ENCODE measurements at regions not wholly inside any gene's neighbourhood (a gene's known extent, or its start where the extent isn't known, plus 50 kb on each side); places are given as distances from the start of the nearest gene placed in this dataset.
A peak's percentile ranks its signal among the peaks of the same experiment; 100 is the strongest.
"Not testable (repeated sequence)": the region's sequence is repeated elsewhere in the genome, so short reads cannot be mapped to it uniquely, and the experiment has no call there.

DNA sequence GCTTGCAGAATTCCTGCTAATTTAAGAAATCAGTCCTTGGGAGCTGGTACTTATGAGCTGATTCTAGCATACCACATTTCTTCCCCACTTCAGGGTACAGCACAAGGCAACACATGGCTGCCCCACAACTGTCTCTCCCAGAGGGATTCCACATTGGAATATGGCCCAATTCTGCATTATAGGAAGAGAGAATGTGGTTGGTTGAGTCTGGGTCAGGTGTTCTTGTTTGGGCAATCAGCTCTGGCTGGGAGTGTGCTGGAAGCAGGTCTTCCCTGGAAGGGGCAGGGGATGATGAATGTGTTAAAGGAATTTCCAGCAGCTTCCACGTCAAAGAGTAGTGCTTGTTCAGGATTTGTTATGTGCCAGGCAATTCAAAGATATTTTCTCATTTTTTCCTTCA, 95.7 kb downstream of the BUB3 start:
- Histone ChIP-seq H3K4me2 (ENCODE audit: low read length) (no peak overlapping the region), H3K9ac (ENCODE audit: low read depth, low read length) (no peak overlapping the region)

DNA sequence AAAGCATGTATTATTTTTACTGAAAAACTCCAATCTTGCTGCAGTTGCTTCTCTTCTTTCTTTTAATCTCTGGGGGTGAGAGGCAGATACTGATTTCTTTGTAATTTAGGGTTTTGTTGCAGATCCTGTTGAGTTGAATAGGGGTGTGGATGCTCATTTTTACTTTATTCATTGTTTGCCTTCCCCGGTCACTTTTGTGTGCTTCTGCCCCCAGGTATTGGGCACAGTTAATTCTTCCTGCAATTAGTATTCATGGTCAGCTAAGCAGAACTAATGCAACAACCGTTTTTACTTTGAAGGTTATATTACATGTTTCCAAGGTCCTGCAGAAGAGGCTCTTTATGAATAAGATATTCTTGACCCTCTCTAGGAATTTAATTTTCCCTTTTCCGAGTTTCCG, 96.4 kb downstream of the BUB3 start:
- H3K9me3 ChIP-seq (replicated peaks; ENCODE audit: low read length): no peaks in the 10 kb centered on the region

More for the DNA sequence above, 95.7 kb downstream of the BUB3 start:
- H3K9me3 ChIP-seq (replicated peaks; ENCODE audit: low read length): no peaks in the 10 kb centered on the region
- H3K4me1 ChIP-seq (ENCODE audit: control insufficient read depth, insufficient read depth, low read length): no peaks in the 10 kb centered on the region
- no peaks in the 10 kb centered on the region for H3K27me3 ChIP-seq (ENCODE audit: control insufficient read depth, insufficient read depth, low read length)
- H3K4me3 ChIP-seq (ENCODE audit: low read length): no peak overlapping the region
- H3K36me3 ChIP-seq (ENCODE audit: insufficient read depth, low read length): no peaks in the 10 kb centered on the region

DNA sequence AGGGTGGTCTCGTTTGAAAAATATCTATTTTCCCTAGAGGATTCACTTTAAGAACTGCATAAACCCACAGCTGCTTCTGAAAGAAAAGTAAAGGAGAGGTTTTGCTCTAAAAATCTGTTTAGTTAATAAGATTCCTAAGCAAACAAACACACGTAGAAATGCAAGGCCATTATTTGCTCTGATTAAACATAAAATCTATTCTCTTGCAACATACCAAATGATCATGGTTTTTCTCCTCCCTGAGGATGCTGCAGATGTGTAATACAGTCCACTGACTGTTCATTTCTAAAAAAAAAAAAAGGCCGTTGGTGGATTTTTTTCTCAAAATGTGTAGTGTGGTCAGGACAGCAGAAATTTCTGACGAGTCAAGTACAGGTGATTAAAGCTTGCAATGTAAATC, 98.6 kb downstream of the BUB3 start:
- Histone ChIP-seq H3K9me3 (replicated peaks; ENCODE audit: low read length) (no peaks in the 10 kb centered on the region), H3K4me1 (ENCODE audit: control insufficient read depth, insufficient read depth, low read length) (no peaks in the 10 kb centered on the region), H3K4me3 (ENCODE audit: low read length) (no peak overlapping the region), H3K4me2 (ENCODE audit: low read length) (no peak overlapping the region), H3K9ac (ENCODE audit: low read depth, low read length) (no peak overlapping the region), H3K36me3 (ENCODE audit: insufficient read depth, low read length) (no peaks in the 10 kb centered on the region), H3K27me3 (ENCODE audit: control insufficient read depth, insufficient read depth, low read length) (no peaks in the 10 kb centered on the region)

More for the DNA sequence above, 96.4 kb downstream of the BUB3 start:
- H3K4me1 ChIP-seq (ENCODE audit: control insufficient read depth, insufficient read depth, low read length): no peaks in the 10 kb centered on the region
- H3K36me3 ChIP-seq (ENCODE audit: insufficient read depth, low read length): no peaks in the 10 kb centered on the region
- no peak overlapping the region for H3K4me2 ChIP-seq (ENCODE audit: low read length)
- H3K4me3 ChIP-seq (ENCODE audit: low read length): no peak overlapping the region
- no peaks in the 10 kb centered on the region for H3K27me3 ChIP-seq (ENCODE audit: control insufficient read depth, insufficient read depth, low read length)
- H3K9ac ChIP-seq (ENCODE audit: low read depth, low read length): no peak overlapping the region

DNA sequence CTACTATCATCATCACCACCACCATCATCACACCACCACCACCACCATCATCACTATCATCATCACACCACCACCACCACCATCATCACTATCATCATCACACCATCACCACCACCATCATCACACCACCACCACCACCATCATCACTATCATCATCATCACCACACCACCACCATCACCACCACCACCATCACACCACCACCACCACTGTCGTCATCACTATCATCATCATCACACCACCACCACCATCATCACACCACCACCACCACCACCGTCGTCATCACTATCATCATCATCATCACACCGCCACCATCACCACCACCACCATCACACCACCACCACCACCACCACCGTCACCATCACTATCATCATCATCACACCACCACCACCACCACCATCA, 100.1 kb downstream of the BUB3 start:
- not testable (repeated sequence) for H3K9me3 ChIP-seq (replicated peaks; ENCODE audit: low read length); H3K9ac ChIP-seq (ENCODE audit: low read depth, low read length); H3K4me1 ChIP-seq (ENCODE audit: control insufficient read depth, insufficient read depth, low read length); H3K36me3 ChIP-seq (ENCODE audit: insufficient read depth, low read length); H3K4me2 ChIP-seq (ENCODE audit: low read length); H3K4me3 ChIP-seq (ENCODE audit: low read length); H3K27me3 ChIP-seq (ENCODE audit: control insufficient read depth, insufficient read depth, low read length)

DNA sequence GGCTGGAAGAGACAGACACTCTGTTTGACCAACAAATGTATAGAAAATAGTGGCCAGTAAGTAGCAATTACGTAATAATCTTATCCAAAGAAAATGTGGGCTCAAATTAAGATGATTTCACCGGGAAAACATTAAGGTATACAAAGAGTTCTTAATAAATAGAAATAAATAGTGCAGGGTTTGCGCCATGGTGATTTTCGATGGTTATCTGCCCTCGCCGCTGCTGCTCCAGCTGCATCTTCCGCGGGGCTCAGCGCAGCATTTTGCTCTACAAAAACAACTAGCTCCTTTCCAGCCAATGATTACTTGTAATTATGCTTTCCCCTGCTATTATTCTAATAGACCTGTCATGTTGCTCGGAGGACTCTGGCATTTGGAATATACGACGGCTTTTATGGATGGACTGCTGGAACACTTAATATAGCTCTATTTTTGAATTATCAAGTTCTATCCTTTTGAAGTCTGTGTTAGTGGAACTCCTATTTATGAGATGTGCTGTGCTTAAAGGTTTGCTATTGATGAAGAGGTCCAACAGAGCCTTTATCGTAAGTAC, 103.8 kb downstream of the BUB3 start:
- Histone ChIP-seq H3K36me3 (ENCODE audit: insufficient read depth, low read length) (no peaks in the 10 kb centered on the region), H3K27me3 (ENCODE audit: control insufficient read depth, insufficient read depth, low read length) (no peaks in the 10 kb centered on the region), H3K9ac (ENCODE audit: low read depth, low read length) (no peak overlapping the region), H3K4me2 (ENCODE audit: low read length) (no peak overlapping the region), H3K4me1 (ENCODE audit: control insufficient read depth, insufficient read depth, low read length) (no peaks in the 10 kb centered on the region), H3K9me3 (replicated peaks; ENCODE audit: low read length) (no peaks in the 10 kb centered on the region), H3K4me3 (ENCODE audit: low read length) (no peak overlapping the region)

DNA sequence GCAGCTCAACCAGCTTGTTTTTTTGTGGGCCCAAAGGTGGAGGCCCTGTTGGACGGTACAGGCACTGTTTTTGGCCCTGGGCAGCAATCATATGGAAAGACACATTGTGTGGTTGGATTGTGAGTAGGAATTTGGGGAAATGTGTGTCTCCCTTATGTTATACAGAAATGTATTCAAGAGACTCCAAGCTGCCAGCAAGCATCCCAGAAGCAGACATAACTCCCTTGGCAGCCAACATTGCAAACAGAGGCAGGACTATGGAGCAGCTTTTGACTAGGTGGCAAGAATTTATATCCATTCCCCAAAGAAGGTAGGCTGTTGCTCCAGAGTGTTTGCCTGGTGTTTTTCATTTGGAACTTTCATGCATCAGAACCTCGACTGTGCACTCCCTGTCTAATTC, 104.9 kb downstream of the BUB3 start:
- Histone ChIP-seq H3K36me3 (ENCODE audit: insufficient read depth, low read length) (no peaks in the 10 kb centered on the region), H3K4me3 (ENCODE audit: low read length) (no peak overlapping the region), H3K9ac (ENCODE audit: low read depth, low read length) (no peak overlapping the region), H3K4me2 (ENCODE audit: low read length) (no peak overlapping the region), H3K4me1 (ENCODE audit: control insufficient read depth, insufficient read depth, low read length) (no peaks in the 10 kb centered on the region), H3K27me3 (ENCODE audit: control insufficient read depth, insufficient read depth, low read length) (no peaks in the 10 kb centered on the region), H3K9me3 (replicated peaks; ENCODE audit: low read length) (no peaks in the 10 kb centered on the region)

DNA sequence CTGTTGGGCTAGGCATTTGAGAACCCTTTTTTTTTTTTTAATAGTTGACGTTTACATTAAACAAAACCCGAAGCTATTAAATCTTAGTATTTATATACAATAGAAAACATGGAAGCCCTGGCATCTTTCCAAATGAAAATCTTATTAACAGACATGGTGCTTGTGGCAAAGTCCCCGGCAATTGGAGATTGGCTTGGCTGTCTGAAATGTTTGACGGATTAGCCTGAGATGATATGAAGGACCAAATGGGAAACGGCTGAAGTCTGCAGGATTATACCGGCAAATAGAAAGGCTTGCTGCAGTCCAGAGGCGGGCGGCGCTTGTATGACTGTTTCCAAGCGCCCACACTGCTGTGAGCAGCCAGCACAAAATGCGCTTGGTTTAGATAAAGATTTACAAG, 105.6 kb downstream of the BUB3 start:
- Histone ChIP-seq H3K36me3 (ENCODE audit: insufficient read depth, low read length) (no peaks in the 10 kb centered on the region), H3K4me2 (ENCODE audit: low read length) (no peak overlapping the region), H3K4me1 (ENCODE audit: control insufficient read depth, insufficient read depth, low read length) (no peaks in the 10 kb centered on the region), H3K9ac (ENCODE audit: low read depth, low read length) (no peak overlapping the region), H3K9me3 (replicated peaks; ENCODE audit: low read length) (no peaks in the 10 kb centered on the region), H3K27me3 (ENCODE audit: control insufficient read depth, insufficient read depth, low read length) (no peaks in the 10 kb centered on the region), H3K4me3 (ENCODE audit: low read length) (no peak overlapping the region)

DNA sequence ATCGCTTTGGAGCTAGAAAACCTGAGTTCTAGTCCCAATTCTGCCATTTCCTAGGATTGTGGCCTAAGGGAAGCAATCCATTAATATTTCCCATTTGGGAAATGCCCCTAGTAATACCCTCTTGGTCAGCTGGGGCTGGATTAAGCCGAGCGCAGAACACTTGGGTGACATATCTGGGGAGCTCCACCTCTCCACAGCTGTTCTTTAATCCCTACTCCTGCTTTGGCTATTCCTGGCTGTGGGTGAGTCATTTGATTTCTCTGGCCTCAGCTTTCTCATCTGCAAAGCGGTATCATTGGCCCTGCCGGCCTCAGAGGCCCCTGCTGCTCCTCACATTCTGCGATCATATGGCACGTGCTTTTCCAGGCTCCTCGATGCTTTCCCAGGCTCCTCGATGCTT, 108.3 kb downstream of the BUB3 start:
- H3K27me3 ChIP-seq (ENCODE audit: control insufficient read depth, insufficient read depth, low read length): no peaks in the 10 kb centered on the region

DNA sequence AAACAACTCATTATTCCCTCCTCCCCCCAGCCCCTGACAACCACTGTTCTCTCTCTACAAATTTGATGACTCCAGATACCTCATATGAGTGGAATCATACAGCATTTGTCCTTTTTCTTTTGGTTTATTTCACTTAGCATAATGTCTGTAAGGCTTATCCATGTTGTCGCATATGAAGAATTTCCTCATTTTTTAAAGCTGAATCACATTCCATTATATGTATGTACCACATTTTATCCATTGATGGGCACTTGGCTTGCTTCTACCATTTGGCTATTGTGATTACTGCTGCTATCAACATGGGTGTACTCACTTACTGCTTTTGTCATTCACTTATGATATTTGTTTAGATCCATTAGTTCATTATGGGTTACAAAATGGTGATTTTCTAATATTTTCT, 112.8 kb downstream of the BUB3 start:
- no peaks in the 10 kb centered on the region for H3K27me3 ChIP-seq (ENCODE audit: control insufficient read depth, insufficient read depth, low read length)
- no peak overlapping the region for H3K4me2 ChIP-seq (ENCODE audit: low read length)
- H3K4me1 ChIP-seq (ENCODE audit: control insufficient read depth, insufficient read depth, low read length): peaks cover 14% of the 10 kb centered on the region
- no peak overlapping the region for H3K9ac ChIP-seq (ENCODE audit: low read depth, low read length)
- no peaks in the 10 kb centered on the region for H3K36me3 ChIP-seq (ENCODE audit: insufficient read depth, low read length)
- no peak overlapping the region for H3K4me3 ChIP-seq (ENCODE audit: low read length)
- H3K9me3 ChIP-seq (replicated peaks; ENCODE audit: low read length): no peaks in the 10 kb centered on the region

More for the DNA sequence above, 108.3 kb downstream of the BUB3 start:
- H3K9me3 ChIP-seq (replicated peaks; ENCODE audit: low read length): no peaks in the 10 kb centered on the region
- no peaks in the 10 kb centered on the region for H3K4me1 ChIP-seq (ENCODE audit: control insufficient read depth, insufficient read depth, low read length)
- no peak overlapping the region for H3K9ac ChIP-seq (ENCODE audit: low read depth, low read length)
- H3K4me3 ChIP-seq (ENCODE audit: low read length): no peak overlapping the region
- H3K36me3 ChIP-seq (ENCODE audit: insufficient read depth, low read length): no peaks in the 10 kb centered on the region
- H3K4me2 ChIP-seq (ENCODE audit: low read length): no peak overlapping the region

DNA sequence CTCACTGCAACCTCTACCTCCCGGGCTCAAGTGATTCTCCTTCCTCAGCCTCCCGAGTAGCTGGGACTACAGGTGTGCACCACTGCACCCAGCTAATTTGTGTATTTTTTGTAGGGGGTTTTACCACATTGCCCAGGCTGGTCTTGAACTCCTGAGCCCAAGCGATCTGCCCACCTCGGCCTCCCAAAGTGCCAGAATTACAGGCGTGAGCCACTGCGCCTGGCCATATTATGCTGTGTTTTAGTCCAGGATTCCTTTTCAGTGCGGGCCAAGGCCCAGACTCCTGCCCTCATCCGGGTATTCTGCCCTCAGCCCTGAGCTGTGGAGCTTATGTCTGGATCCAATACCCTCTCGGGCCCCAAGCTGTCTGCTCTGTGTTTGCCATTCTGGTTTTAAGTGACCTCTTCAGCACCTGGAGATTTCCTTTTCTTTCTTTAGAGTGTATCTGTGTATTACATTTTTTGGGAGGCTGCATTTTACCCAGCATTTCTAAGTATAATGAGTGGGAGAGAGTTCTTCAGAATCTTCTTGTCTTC, 114.9 kb downstream of the BUB3 start:
- Histone ChIP-seq H3K36me3 (ENCODE audit: insufficient read depth, low read length) (no peaks in the 10 kb centered on the region), H3K27me3 (ENCODE audit: control insufficient read depth, insufficient read depth, low read length) (peaks cover 5% of the 10 kb centered on the region), H3K4me2 (ENCODE audit: low read length) (no peak overlapping the region)

DNA sequence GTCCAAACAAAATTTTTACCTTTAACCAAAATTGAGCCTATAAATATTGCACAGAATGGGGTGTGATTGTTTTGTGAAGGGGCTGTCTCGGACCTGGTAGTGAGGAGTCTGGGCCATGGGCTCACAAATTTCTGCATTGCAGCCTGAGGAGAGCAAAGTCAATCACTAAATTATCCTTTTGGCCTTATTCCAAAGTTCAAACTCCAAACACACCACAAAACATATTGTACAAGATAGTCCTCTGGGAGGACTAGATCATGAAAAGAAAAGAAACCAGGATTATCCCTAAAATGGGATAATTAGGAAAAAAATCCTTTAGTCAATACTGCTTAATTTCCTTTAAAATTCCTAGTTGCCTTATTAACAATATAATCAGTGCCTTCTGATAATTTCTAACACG, 115.5 kb downstream of the BUB3 start:
- H3K4me2 ChIP-seq (ENCODE audit: low read length): no peak overlapping the region
- peaks cover 14% of the 10 kb centered on the region for H3K4me1 ChIP-seq (ENCODE audit: control insufficient read depth, insufficient read depth, low read length)
- H3K36me3 ChIP-seq (ENCODE audit: insufficient read depth, low read length): no peaks in the 10 kb centered on the region
- no peak overlapping the region for H3K9ac ChIP-seq (ENCODE audit: low read depth, low read length)
- H3K4me3 ChIP-seq (ENCODE audit: low read length): no peak overlapping the region
- no peaks in the 10 kb centered on the region for H3K9me3 ChIP-seq (replicated peaks; ENCODE audit: low read length)
- H3K27me3 ChIP-seq (ENCODE audit: control insufficient read depth, insufficient read depth, low read length): peaks cover 9% of the 10 kb centered on the region

More for the DNA sequence above, 114.9 kb downstream of the BUB3 start:
- H3K4me1 ChIP-seq (ENCODE audit: control insufficient read depth, insufficient read depth, low read length): peaks cover 14% of the 10 kb centered on the region
- no peaks in the 10 kb centered on the region for H3K9me3 ChIP-seq (replicated peaks; ENCODE audit: low read length)
- no peak overlapping the region for H3K9ac ChIP-seq (ENCODE audit: low read depth, low read length)
- no peak overlapping the region for H3K4me3 ChIP-seq (ENCODE audit: low read length)

DNA sequence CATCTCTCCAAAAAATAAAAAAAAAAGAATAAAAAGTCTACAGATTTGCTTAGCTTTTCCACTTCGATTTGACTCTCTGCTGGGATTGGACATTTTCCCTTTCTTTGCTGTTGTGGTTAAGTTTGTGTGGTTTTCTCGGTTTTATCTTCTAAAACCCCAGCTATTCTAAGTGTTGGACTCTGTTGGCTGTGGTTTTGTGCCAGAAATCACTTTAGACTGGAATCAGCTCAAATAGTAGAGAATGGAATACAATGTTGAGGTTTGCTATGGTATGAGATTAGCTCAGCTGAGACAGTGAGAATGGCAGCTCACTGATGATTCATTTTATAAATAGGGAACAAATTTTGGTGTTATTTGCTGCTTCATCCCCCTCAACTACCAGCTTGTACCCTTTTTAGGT, 116.0 kb downstream of the BUB3 start:
- Histone ChIP-seq H3K9ac (ENCODE audit: low read depth, low read length) (no peak overlapping the region), H3K4me1 (ENCODE audit: control insufficient read depth, insufficient read depth, low read length) (peaks cover 14% of the 10 kb centered on the region), H3K27me3 (ENCODE audit: control insufficient read depth, insufficient read depth, low read length) (peaks cover 13% of the 10 kb centered on the region), H3K4me2 (ENCODE audit: low read length) (peak overlapping the region; percentile 41), H3K4me3 (ENCODE audit: low read length) (no peak overlapping the region), H3K9me3 (replicated peaks; ENCODE audit: low read length) (no peaks in the 10 kb centered on the region), H3K36me3 (ENCODE audit: insufficient read depth, low read length) (no peaks in the 10 kb centered on the region)
